Neural crest cell (in vitro differentiated cells): ENCODE measurements at regions not wholly inside any gene's neighbourhood (a gene's known extent, or its start where the extent isn't known, plus 50 kb on each side); places are given as distances from the start of the nearest gene placed in this dataset.

ENCODE experiments used
- DNase-seq: peaks from one replicate; pipeline ENCODE4 v3.0.0; 2021; ENCODE audit warnings: low read depth, mixed read lengths, low spot score
- H3K27ac Mint-ChIP-seq: one replicate; pipeline ENCODE4 v1.8.0; 2021; ENCODE audit warnings: mild to moderate bottlenecking, mixed read lengths; ENCODE audit not compliant: unreplicated experiment
- H3K27me3 Mint-ChIP-seq: 2 replicates; pipeline ENCODE4 v1.8.0; 2021; ENCODE audit warnings: low read depth, mild to moderate bottlenecking, mixed read lengths
- H3K36me3 Mint-ChIP-seq: 2 replicates; pipeline ENCODE4 v1.8.0; 2021; ENCODE audit warnings: low read depth, mild to moderate bottlenecking, mixed read lengths
- H3K4me1 Mint-ChIP-seq: 2 replicates; pipeline ENCODE4 v1.8.0; 2021; ENCODE audit warnings: mixed read lengths
- H3K4me3 Mint-ChIP-seq: one replicate; pipeline ENCODE4 v1.8.0; 2021; ENCODE audit warnings: mild to moderate bottlenecking, mixed read lengths
- H3K9me3 Mint-ChIP-seq: 2 replicates; pipeline ENCODE4 v1.8.0; 2021; ENCODE audit warnings: mixed read lengths
- CTCF ChIP-seq: fragments of 200-600 bp; sonication (generic); conservative IDR thresholded peaks from 2 replicates; pipeline ENCODE4 v1.5.0; 2021; ENCODE audit warnings: antibody characterized with exemption, mild to moderate bottlenecking

GRCh38 chr10:94220717-94221116 lies 142.0 kb downstream of the NOC3L start:
- Mint-ChIP-seq H3K9me3 (no peaks in the 10 kb centered on the region), H3K27ac (no peak overlapping the region), H3K27me3 (no peaks in the 10 kb centered on the region), H3K36me3 (no peaks in the 10 kb centered on the region), H3K4me3 (no peak overlapping the region), H3K4me1 (no peaks in the 10 kb centered on the region)
- TF ChIP-seq CTCF, result no peak
- no peak for DNase-seq

- H3K36me3 Mint-ChIP-seq, result no peaks in the 10 kb centered on the region
- no peak overlapping the region for H3K4me3 Mint-ChIP-seq
- no peaks in the 10 kb centered on the region for H3K9me3 Mint-ChIP-seq
- no peak for DNase-seq
- H3K27ac Mint-ChIP-seq, result no peak overlapping the region
- no peak for TF ChIP-seq CTCF
- H3K27me3 Mint-ChIP-seq, result no peaks in the 10 kb centered on the region
- H3K4me1 Mint-ChIP-seq, result no peaks in the 10 kb centered on the region
These were observed 138.9 kb downstream of the NOC3L start for GRCh38 chr10:94223702-94224370.

GRCh38 chr10:94224656-94225055 lies 138.1 kb downstream of the NOC3L start:
- H3K4me3 Mint-ChIP-seq, result no peak overlapping the region
- no peaks in the 10 kb centered on the region for H3K9me3 Mint-ChIP-seq
- H3K4me1 Mint-ChIP-seq, result no peaks in the 10 kb centered on the region
- no peak overlapping the region for H3K27ac Mint-ChIP-seq
- DNase-seq, result no peak
- no peak for TF ChIP-seq CTCF
- no peaks in the 10 kb centered on the region for H3K27me3 Mint-ChIP-seq
- H3K36me3 Mint-ChIP-seq, result no peaks in the 10 kb centered on the region

GRCh38 chr10:94225589-94225988 lies 137.2 kb downstream of the NOC3L start:
- Mint-ChIP-seq H3K27ac (no peak overlapping the region), H3K27me3 (no peaks in the 10 kb centered on the region), H3K9me3 (no peaks in the 10 kb centered on the region), H3K36me3 (no peaks in the 10 kb centered on the region), H3K4me1 (no peaks in the 10 kb centered on the region), H3K4me3 (no peak overlapping the region)
- no peak for DNase-seq
- TF ChIP-seq CTCF, result no peak

- Mint-ChIP-seq H3K27me3 (no peaks in the 10 kb centered on the region), H3K4me3 (no peak overlapping the region), H3K4me1 (no peaks in the 10 kb centered on the region), H3K27ac (no peak overlapping the region), H3K9me3 (no peaks in the 10 kb centered on the region), H3K36me3 (peaks cover 2% of the 10 kb centered on the region)
- no peak for DNase-seq
- no peak for TF ChIP-seq CTCF
These were observed 132.5 kb downstream of the NOC3L start for GRCh38 chr10:94230134-94230785.
